Amniotic stem cell (primary cell): ENCODE measurements at regions not wholly inside any gene's neighbourhood (a gene's known extent, or its start where the extent isn't known, plus 50 kb on each side); places are given as distances from the start of the nearest gene placed in this dataset.
"Not testable (repeated sequence)": the region's sequence is repeated elsewhere in the genome, so short reads cannot be mapped to it uniquely, and the experiment has no call there.

ENCODE experiments used
- DNase-seq: peaks from one replicate; lab custom pipeline; 2025; lab: John Stamatoyannopoulos, UW

DNA sequence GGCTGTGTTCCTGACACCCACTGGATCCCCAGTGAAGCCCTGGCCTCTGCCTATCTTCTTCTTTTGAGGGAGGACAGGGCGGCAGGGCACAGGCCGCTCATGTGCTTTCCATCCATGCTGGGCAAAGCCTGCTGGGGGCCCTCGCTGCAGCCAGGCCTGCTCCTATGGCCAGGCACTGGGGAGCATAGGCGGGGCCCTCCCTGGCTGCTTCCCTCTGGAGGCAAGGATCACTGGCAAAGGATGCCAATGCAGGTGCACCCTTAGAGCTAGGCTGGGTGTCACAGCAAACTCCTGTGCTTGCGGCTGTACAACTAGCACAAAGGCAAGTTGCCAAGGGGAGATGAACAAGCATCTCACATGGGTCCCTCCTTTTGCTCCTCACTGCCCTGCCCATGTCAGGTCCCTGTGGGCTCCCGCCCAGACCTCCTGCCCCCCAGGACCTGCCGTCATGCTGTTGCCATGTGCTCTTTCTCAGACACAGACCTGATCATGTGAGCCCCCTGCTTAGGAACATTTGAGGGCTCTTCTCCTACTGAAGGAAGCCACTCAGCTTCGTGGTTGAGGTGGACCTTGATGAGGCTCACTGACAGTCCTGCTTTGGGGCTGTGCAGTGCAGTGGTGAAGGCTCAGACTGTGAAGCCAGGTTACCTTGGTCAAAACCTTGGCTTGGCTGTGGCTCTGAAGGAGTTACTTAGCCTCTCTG, 393.6 kb downstream of the PTPRU start:
- no peak for DNase-seq

DNA sequence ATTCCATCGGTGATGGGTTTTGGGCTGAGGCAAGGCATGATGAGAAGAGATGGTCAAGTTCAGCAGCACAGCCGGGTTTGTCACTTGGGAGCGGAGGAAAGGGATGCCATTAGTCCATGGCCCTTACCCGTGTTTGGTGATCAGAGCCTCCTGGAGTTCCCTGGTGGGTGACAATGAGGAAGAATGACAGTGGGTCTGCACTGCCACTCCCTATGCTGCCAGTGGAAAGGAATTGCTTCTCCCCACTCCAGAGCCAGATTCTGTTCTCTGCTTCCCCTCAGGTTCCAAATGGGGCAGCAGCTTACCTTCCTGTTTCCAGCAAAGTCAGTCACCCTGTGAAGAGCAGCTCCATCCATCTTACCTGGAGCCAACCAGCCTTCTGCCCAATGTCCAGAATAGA, 393.1 kb downstream of the PTPRU start:
- DNase-seq = no peak

DNA sequence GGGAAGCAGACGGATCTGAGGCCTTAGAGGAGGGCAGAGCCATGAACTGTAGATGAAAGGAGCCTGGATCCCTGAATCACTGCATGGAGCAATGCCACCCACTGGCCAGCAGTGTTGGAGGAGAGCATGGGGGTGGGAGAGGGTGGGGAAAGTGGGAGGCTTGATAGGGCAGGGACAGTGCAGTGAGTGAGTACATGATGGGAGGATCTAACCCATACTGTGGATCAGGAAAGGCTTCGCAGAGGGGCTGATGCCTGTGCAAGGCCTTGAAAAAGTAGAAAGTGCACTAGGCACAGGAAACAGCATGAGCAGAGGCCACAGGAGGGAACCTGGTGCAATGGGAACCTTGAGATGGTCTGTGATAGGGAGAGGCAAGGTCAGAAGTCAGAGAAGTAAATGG, 391.9 kb downstream of the PTPRU start:
- no peak for DNase-seq

DNA sequence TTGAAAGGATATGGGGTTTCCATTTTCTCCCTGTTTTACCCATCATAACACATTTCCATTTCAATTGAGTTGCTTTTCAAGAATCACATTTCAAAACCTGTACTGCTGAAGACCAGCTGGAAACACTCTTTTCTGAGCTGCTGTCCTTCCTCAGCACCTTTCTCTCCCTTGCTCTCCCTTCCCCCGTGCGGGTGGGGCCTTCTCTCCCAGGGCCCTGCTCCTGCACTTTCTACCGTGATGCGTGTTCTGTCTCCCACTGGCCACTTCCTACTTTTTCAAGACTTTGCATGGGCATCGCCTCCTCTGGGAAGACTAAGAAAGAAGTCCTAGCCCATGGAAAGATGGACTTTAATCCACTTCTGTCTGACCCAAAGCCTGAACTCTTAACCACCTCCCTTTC, 390.4 kb downstream of the PTPRU start:
- DNase-seq = no peak

DNA sequence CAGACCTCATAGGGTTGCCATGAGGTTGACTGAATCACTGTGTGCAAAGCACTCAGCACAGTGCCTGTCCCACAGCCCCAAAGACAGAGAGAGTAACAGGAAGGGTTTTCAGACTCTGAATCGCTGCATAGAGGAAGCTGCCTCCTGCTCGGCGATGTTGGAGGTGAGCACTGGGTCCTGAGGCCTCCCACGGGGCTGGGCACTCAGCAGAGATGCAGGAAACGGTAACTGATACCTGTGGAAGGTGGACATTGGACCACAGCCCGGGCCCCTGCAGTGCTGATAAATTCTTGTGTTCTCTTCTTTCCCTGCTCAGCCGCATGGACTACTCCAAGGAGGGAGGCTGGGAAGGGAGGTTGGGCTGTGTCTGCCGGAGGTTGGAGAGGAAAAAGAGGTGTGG, 389.7 kb downstream of the PTPRU start:
- DNase-seq = no peak

DNA sequence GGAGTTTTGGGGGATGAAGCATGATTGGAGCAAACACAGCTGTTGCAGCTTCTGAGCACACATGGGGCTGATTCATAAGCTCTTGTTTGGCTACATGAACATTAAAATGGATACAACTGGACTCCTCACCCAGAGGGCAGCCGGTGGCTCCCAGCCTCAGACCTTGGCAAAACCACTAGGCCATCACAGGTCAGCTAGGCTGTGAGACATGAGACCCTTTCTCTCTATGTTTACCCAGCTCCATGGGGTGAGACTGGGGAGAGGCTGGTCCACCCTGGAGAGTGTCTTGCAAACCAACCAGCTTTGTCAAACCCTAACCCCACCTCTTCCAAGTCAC, 388.7 kb downstream of the PTPRU start:
- no peak for DNase-seq

DNA sequence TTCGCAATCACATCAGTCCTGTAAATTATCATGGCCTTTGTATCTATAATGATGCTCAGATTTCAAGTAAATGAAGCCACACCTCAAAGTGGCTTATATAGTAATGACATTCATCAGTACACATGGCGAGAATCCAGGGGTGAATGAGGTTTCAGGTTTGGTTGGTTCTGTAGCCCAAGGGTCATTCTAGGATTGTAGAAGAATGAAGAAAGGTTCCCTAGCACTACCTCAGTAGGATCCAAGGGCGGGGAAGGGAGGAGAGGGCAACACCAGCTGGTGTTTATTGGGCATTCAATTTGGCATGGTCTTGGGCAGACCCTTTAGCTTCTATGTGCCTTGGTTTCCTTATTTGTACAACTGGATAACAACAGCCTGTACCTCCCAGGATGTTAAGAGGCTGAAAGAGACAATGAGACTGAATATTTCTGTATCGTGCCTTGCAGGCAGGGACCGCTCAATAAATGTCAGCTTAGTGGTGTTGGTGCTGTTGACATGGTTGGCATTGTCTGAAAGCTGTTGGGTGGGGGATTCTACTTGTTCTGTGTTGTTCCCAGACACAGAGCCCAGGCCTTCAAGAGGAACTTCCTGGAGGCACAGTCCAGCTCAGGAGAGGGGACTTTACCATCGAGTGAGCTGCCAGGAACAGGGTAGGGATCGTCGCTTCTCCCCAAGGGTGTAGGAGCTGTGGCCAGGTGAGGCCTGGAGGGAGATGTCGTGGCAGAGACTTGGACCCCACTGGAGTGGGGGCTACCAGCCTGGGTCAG, 388.2 kb downstream of the PTPRU start:
- no peak for DNase-seq

DNA sequence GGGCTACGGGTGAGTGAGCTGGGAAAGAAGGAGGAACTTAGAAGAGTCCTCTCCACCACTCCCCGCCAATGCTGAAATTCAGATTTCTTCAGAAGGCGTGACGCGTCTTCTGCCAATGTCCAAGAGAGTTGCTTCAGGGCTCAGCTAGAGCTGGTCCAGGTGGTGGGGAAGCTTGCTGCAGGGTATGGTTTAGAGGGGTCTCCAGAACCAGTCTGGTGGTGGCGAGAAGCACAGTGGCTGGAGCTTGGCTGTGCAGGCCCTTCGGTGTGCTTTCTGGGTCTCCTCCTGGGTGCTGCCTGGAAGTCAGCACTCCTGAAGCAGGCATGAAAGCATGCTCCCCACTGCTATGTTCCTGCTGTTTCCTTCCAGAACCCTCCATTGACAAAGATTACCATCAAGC, 387.2 kb downstream of the PTPRU start:
- DNase-seq = no peak

DNA sequence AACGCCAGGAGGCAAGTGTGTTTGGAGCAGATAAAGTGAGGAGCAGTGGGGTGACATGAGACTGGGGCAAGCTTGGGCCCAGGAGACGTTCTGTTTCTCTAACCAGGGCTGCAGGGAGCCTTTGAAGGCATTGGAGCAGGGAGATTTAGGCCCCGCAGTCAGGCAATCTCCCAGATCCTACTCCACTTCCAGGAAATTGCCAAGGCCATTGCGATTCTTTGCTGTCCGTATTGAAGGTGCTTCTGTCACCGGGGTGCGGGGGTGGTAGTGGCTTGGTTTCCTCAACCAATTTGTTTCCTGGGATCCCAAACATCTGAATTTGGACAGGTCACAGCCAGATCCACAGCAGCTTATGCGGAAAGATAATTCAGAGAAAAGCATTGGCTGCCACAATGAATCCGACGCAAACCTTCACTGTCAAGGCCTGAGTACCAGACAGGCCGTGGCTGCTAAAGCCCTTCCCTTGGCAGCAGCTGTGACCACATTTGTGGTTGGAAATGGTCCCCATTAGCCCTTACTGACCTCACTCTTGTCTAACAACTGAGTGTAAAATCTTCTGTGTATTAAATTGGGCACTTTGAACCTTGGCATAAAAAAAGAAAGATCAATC, 385.6 kb downstream of the PTPRU start:
- DNase-seq = no peak

DNA sequence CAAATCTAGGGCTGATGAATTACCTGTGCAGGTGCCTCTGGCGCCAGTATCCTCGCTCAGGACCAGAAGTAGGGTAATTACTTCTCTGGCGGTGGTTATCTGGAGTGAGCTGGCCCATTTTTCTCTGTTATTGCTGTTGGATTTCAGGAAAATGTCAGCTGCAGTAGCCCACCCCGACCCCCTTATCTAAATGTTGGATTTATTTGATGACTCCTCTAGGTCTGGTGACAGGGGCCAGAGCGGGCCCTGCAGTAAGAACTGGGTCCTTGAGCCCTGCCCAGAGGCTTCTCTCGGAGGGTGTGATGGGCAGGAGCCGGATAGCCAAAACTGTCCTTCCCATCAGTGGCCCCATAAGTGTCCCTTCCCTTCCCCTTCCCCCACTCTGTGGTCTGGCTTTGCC, 384.3 kb downstream of the PTPRU start:
- no peak for DNase-seq

DNA sequence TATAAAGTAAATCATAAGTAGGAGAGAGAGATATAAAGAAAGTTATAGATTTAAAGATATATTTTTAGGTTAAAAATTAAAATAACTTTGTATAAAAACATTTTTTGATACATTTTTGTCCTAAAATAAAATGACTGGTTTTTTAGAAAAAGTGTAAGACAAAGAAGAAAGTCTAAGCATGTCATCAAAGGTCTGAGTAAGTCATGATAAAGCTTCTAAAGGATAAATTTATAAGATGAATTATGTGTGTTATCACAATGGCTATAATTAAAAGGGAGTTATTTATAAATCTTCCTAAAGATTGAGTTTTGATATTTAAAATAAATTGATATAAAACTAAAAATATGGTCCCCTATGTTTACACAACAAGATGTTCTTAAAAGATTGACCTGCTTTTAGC, 370.9 kb downstream of the PTPRU start:
- DNase-seq = no peak

DNA sequence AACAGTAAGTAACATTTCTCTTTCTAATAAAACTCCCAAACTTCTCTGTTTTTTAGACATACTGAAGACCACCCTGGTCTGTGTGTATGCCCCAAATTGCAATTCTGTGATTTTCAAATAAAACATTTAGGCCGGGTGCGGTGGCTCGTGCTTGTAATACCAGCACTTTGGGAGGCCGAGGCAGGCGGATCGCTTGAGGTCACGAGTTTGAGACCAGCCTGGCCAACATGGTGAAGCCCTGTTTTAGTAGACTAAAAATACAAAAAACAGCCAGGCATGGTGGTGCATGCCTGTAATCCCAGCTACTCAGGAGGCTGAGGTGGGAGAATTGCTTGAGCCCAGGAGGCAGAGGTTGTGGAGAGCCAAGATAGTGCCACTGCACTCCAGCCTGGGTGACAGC, 368.5 kb downstream of the PTPRU start:
- DNase-seq = not testable (repeated sequence)

DNA sequence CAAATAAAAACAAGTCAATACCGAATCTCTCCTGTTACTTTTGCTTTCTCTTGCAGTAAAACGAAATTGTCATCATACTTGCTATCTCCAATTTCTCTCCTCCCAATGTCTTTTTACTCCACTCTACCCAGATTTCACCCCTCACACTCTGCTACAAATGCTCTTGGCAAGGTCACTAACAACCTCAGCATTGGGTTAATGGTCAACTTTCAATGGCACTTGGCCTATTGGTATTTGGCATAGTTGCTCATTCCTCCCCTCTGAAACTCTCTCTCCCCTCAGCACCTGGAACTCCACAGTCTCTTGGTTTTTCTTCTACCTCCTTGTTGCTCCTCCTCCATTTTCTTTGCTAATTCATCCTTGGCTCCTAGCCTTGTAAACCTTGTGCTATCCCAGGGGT, 367.3 kb downstream of the PTPRU start:
- DNase-seq = no peak

DNA sequence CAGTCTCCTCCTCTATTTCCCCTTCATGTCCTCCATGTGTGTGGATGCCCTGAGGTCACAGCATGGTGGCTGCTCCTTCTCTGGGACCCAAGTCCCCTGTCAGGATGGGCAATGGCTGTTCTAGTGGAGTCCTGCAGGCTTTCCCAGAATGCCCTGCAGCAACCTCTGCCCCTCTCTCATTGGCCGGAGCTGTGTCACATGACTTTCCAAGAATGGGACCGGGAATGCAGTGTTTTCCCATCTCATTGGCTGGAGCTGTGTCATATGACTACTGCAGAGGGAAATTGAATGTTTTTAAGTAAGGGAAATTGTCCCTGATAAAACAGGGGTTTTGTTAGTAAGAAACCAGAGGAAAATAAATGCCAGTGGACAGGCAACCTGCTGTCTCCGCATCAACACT, 365.9 kb downstream of the PTPRU start:
- DNase-seq = no peak

DNA sequence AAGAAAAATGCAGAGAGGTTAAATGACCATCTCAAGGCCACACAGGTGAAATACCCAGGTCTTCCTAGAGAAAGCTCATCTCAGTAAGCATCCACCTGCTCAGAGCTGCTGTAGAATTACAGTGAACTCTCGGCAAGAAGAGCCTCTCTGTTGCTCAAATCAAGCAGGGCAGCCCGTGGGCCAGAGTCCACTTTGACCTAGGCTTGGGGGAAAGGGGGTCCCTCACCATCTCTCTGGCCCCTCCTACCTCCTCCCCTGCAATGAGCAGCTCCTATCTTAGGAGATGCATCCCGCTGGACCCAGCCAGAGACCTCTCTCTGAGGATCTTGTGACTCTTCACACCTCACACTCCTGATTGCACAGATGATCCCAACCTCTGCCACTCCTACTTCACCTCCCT, 364.7 kb downstream of the PTPRU start:
- no peak for DNase-seq

DNA sequence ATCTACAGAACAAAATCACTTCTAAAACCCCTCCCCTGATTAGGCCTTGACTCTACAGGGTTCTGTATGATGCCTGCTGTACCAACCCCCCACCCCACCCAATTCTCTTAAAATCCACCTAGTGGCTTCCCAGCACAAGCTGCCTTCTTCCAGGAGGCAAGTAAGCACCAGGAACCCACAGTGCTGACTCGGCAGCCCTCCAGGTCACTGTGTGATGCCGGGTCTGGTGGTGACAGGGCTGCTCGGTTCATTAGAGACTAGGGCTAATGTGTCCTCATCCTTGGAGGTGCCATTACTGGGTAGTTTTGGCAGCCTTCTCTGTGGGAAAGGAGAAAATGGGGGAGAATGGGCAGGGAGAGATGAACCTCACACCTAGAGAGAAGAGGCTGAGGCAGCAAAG, 363.5 kb downstream of the PTPRU start:
- DNase-seq = no peak

DNA sequence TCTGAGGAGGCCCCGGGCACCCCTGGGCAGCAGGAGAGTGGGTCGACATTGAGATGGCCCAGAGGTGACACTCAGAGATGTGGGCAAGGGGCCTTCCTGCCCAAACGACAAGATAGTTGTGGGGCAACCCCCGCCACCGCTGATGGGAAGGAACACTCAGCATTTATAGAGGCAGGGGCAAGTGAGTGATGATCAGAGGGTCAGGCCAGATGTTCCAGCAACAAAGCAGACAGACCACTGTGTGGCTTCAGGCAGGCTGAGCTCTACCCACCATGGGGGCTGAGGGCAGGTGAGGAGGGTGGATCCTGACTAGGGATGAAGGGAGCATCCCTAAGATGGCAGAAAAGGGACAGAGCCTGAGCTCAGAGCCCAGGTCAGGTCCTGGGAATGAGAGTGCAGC, 362.7 kb downstream of the PTPRU start:
- no peak for DNase-seq

DNA sequence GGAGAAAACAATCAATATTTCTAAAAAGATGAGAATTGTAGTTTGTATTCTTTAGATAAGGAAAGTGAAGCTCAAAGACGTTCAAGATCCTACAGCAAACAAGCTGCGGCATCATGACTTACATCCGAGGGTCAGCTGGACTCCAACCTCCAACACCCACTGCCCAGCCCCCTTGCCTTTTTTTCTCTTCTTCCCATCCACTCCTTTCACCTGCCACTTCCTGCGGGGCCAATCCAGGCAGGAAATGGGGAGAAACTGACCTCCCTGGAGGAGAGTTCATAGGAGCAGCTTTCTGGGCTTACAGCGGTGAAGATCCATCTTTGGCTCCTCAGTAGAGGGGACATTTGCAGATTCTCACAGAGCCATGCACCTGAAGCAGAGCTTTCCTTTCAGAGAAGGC, 361.5 kb downstream of the PTPRU start:
- DNase-seq = no peak

DNA sequence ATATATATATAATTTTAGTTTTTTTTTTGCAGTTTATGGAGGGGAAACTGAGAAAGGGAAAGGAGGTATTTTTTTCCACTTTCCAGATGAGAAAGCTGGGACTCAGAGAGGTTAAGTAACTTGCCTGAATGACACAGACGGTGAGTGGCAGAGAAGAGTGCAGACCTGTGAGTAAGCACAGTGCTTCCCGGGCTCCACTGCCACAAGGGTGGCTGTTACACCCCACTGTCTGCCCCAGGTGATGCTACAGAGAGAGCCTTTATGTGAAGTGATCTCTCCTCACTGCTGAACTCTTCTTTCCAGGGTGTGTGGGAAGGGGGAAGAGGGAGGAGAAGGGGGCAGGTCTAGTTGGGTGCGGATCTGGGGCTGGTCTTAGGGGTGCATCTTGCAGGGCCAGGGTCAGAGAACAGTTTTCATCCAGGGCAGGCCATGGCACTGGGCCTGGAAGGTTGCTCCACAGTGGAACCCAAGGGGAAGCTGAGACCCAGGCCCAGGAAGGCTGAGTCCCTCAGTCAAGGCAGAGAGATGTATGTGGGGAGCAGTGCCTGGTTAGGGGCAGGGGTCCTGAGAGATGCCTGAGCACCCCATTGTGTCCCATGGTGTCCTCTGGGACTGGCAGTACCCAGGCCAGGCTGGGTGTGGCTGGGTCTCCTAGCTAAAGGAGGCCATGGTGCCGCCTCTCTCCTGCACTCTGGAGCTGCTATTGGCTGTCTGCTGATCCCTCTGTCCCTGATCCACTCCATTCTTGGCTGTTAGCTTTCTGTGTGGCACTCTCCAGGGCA, 357.5 kb downstream of the PTPRU start:
- no peak for DNase-seq

DNA sequence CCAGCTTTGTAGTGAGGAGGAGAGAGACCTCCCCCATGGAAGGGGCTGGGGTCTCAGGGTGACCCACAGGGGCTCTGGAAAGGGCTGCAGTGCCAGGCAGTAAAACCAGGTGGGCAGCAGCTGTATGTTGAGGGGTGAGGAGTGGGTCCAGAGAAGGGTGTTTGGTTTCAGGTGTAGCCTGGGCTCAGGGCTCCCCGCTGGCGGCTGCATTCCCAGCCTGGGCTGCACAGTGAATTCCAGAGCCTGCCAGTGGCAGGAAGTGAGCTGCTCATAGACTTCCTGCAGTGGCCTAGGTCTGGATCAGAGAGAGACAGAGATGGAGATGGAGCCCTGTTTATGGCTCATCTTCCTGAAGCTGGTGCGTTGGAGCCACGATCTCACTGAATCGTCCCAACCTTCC, 356.4 kb downstream of the PTPRU start:
- no peak for DNase-seq

DNA sequence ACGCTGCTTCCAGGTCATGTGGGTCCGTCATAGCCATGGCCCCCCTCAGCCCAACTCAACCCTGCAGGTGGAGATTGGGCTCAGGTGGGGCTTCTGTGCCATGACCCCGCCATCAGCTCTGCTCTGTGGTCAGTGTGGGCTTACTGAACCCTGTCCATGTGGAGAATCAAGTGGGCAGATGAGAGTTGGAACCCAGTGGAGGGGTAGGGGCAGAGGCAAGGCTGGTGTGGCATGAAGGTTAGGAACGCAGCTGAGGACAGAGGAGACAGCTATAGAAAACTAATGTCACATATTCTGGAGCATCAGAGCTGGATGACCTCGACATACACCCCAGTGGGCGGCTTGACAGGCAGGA, 355.9 kb downstream of the PTPRU start:
- no peak for DNase-seq

DNA sequence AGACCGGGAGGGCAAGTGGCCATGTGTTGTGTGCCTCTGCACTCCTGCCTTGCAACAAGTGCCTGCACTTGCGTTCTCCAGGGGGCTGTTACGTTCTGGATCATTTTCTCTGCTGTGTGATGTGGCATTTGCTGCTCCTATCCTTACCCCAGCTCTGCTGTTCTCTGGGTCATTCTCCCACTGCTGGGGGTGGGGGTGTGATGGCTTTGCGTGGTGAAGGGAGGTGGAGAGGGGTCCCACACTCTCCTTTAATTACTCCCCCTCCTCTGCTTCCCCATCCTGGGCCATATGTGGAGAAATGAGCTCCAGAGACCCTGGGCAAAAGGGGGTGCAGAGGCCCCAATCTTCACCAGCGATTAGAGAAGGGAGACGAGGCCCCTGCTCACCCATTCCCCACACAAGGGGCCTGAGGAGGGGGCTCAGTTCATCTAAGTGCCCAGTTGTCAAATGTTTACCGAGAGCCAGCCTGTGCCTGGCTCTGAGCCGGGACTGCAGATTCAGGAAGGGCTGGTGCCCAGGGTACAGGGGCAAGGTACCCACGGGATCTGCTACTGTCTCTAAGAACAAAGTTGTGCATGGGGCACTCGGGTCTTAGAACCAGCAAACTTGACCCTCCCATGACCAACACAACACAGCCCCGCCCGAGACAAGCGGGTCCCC, 355.4 kb downstream of the PTPRU start:
- DNase-seq = no peak
